A204.1 (cell line): ENCODE measurements at regions not wholly inside any gene's neighbourhood (a gene's known extent, or its start where the extent isn't known, plus 50 kb on each side); places are given as distances from the start of the nearest gene placed in this dataset.

Experiments
- FAIRE-seq: peaks from 2 replicates; lab custom pipeline; 2012; peaks lifted over from hg19 to GRCh38; lab: Jason Lieb, UNC

DNA sequence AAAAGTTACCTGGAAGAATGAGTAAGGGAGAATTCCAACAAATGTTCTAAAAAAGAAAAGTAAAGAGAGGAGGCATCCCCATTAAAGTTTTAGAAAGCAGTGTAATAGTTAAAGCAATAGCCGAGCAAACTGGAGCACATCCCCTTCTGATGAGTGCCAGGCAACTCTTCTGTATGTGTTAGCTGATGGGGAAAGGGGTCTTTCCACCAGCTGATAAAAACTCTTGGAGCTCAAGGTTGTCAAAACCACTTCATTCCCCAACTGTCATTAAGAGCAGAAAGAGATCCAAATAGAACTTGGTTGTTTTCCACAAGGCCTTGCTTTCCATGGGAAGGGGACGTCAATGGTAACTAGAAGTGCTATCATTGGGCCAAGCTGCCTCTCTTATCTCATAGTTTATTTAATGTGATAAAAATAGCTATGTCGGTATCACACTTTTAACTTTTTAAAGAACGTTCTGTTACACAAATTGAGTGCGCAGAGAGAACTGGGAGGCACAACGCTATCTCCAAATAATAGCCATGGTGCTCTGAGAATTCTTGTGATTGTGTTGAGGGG is 116.9 kb downstream of the POLR2M start:
- no peak for FAIRE-seq

DNA sequence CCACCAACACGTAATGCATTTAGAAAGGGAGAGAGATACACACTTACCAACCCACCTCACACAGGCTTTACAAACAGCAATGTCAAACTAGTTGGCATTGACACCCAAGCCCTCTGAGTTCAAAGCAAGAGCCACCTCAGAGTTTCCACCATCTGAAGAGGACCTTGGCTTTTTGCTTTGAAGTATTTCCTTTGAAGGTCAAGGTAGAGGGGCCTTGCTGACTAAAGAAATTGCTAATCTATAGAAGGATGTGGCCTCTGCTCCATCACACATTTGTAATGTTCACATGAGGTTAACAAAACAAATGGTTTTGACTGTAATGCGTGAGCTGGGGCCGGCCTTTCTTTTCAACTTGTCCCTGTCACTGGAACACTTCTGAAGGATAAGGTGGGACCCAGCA is 117.7 kb downstream of the POLR2M start:
- no peak for FAIRE-seq

DNA sequence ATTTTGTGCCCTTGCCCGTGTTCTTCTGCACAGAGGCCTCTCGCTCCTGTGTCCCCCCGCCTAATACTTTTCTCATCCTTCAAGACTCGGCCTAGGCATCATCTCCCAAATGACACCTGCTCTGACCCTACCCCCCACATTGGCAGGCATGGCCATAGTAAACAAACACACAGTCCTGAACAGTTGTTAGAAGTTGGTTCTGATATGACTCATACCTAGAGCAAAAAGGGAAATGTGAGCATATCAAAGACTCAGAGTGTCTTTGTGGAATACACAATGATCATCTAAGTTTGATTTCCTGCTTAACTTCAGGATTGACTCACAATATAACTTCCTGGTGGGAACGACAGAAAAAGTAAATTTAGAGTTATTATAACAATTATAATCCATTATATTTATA is 120.5 kb downstream of the POLR2M start:
- no peak for FAIRE-seq

DNA sequence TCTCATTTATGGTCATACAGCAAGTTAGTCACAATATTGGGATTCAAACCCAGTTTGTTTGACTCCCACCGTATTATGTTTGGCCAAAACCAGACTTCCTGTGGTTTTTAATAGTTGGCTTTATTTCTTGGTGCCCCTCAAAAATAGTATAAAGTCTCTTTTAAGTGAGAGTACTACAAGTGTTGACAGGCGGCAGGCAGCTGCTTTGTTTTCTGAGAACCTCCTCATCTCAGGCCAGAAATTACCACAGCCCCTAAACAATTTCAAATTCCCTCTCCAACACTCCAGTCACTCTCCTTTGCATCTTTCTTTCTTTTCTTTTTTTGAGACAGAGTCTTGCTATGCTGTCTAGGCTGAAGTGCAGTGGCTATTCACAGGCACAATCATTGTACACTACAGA is 121.5 kb downstream of the POLR2M start:
- no peak for FAIRE-seq

DNA sequence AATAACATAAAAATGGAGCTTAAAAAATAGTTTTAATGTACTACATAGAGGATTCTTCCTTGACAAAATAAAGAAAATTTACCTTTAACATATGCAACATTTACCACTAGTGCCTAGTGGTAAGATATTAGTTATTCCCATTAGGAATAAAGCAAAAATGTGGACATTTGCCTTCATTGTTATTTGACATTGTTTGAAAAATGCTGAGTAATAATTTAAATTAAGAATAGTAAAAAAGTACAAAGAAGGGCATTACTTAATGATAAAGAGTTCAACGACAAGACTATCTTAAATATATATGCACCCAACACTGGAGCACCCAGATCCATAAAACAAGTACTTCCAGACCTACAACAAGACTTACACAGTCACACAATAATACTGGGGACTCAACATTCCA is 125.7 kb downstream of the POLR2M start:
- no peak for FAIRE-seq

DNA sequence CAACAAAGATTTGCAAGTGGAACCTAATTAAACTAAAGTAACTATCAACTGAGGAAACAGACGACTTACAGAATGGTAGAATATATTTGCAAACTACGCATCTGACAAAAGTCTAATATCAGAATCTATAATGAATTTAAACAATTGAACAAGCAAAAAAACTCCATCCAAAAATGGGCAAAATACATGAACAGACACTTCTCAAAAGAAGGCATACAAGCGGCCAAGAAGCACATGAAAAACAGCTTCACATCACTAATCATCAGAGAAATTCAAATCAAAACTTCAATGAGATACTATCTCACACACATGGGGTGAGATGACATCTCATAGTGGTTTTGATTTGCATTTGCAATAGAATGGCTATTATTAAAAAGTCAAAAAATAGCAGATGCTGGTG is 128.6 kb downstream of the POLR2M start:
- no peak for FAIRE-seq

DNA sequence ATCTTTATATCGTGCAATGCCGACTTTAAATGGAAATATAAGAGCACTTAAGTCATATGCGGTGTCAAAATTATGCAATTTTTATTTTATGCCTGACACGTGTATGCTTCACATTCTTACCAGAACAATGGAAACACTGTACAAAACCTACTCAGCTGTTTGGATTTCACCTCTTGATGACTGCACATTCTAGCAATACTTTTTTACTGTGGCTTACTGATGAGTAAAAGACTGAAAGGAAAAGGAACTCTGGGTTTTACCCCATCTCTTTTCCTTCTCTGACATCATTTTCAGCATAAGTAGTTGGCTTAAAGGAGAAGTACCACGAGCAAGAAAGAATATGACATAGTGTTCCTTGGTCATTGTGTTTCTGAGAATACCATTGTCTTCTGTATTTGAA is 142.8 kb downstream of the POLR2M start:
- FAIRE-seq = no peak

DNA sequence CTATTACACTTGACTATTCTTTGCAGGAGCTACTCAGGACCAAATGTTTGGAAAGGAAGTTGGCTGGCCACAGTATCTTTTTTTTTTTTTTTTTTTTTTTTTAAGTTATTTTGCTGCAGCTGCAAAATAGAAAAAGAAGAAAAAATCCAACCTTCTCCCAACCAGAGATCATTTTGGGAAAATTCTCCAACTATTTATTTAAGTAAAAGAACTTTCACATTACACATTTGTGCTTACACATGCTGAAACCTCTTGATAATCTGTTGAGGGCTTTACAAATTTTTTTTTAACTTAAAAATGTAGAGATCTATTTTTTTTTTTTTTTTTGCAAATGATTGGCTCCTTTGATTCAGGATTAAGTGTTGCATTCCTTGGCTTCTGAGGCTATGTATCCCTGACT is 148.0 kb downstream of the POLR2M start:
- FAIRE-seq = no peak

DNA sequence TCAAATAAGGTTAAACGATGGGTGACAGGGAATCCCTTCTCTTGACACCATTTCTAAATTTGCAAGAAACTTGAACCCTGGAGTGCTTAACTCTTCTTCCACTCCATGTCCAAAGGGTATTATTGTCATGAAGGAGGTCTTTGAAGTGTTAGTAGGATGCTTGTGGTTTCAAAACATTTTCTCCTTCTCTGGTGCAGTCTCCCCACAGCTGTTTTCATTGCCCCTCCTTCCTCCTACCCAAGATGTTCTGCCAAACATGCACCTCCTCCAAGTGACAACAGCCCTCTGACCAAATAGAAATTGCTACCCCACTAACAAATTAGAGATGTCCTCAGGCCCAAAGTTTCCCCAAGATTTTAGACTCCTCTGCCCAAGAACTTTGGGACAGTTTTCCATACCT is 151.4 kb downstream of the POLR2M start:
- FAIRE-seq = no peak

DNA sequence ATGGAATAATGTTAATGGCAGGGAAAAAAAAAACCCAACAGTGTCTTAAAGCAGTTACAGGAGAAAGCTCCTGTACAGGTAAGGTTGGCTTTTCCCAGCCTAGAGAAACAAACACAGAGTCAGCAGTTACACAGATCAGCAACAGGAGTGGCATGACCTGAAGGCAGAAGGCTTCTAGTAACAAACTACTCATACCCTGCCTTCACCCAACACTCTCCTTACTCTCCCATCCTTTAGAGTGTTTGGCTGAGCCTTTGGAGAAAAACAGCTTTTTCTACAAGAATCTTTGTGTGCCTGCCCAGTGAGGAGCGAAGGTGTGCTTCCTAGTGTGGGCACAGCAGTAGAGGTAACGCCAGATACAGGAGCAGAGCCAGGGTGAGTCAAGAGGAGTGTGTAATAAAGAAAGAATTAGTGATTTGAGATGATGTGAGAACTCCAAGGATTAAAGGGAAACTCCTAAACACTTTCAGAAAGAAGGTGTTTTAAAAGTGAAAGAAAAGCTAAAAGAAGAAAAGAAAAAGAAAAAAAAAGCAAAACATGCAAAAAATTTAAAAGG is 152.7 kb downstream of the POLR2M start:
- no peak for FAIRE-seq

DNA sequence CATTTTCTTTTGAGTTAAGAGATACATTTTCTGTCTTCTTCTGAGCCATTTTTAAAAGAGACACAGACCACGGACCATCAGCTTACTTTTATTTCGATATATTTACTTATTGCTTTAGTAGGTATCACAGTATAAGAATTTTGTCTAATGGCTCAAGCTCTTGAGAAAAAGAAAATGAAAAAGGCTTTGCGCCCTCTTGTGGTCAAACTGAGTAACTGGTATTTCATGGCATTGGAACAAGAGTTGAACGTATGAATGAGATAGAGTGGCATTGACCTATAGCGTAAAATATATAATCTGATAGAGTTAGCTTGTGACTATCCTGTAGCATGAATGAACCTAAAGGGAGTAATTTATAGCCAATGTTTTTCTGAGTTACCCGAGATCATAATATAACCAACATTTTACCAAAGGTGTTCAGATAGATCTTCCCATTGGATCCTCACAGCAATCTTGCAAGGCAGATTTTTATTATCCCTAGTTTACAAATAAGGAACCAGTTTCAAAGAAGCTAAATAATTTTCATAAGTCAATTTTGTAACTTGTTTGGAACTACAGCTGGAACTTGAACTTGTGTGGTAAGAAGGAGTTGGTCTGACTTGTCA is 154.6 kb downstream of the POLR2M start:
- FAIRE-seq = peak; percentile 95

DNA sequence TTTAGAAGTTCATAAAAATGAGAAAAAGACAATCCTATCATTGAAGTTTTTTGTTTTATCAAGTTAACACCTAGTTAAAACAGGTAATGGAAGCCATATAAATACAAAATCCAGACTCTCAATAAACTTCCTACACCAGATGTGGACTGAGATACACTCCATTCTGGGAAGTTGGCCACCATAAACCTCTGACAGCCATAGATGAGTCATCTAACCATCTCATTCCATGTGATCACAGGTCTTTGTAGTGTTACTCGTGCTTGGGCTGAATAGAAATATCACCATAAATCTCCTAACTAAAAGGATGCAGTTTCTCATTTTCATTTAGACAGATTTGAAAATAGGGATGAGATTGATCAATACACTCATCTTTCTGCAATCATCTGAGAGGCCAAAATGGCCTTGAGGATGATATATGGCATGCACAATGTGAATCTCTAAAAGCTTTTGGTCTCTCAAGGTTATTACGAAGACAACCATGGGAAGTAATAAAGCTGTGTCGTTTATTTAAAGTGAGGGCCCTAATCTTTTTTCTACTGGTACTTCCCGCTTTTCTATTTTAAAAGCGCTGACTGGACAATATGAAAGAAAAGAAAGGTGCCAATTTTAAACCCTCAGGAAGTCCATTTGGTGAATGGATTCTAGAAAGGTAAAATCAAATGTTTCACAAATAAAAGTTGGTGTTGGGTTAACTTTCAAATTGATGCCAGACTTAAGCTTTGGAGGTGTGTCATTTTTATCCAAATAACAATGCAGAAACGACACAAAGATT is 155.5 kb downstream of the POLR2M start:
- FAIRE-seq = no peak

DNA sequence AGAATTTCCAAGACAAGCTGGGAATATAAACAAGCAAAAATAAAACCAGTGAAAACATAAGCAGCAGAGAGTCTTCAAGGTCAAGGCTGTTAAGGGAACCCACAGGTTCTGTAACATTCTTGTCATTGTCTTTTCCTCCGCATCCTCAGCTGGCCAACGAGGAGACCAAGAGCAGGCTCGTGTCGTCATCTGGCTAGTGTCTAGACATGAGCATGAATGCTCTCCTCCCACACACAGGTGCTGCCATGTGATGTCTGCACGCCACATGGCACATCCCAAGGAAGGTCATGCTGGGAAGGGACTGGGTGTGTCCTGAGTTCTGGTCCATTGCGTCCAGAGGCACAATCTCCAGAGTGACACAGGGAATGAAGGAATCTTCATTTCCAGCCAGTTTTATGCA is 156.2 kb downstream of the POLR2M start:
- FAIRE-seq = no peak

DNA sequence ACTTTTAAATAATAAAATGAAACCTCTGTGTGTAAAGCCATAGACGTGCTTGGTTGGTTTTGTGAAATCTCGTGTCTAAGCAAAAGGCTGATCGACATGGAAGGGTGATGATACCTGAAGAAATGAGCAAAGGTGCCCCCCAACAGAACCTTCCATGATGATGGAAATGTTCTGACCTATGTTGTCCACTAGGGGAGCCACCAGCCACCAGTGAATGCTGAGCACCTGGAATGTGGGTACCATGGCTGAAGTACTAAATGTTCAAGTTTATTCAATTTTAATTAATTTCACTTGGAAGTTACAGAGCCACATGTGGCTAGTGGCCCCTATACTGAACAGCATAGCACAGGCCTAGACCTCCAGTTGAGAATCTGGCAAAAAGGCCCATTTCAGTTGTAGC is 158.8 kb downstream of the POLR2M start:
- no peak for FAIRE-seq

DNA sequence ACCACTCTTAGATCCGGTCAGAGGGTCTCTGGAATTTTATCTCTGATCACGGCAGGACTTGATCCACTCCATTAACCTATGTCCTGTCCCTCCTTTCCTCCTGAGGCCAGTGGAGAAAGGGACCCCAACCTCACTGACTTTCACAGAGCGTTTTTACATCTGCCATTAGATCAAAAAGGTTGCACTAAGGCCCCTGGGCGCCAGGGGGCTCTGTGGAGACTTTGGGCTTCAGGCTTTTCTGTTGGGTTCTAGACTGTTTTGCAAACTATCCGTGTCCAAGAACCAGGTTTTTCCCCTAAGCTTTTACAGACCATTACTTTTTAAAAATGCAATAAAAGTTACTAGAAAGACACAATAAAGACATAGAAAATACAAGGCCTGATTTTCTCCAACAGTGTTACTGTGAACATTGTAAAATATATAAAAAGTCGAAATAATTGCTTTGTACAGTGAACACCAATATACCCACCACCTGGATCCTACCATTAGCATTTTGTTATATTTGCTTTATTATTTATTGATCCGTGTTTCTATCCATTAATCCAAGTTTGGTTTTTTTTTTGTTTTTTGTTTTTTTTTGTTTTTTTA is 159.7 kb downstream of the POLR2M start:
- no peak for FAIRE-seq

DNA sequence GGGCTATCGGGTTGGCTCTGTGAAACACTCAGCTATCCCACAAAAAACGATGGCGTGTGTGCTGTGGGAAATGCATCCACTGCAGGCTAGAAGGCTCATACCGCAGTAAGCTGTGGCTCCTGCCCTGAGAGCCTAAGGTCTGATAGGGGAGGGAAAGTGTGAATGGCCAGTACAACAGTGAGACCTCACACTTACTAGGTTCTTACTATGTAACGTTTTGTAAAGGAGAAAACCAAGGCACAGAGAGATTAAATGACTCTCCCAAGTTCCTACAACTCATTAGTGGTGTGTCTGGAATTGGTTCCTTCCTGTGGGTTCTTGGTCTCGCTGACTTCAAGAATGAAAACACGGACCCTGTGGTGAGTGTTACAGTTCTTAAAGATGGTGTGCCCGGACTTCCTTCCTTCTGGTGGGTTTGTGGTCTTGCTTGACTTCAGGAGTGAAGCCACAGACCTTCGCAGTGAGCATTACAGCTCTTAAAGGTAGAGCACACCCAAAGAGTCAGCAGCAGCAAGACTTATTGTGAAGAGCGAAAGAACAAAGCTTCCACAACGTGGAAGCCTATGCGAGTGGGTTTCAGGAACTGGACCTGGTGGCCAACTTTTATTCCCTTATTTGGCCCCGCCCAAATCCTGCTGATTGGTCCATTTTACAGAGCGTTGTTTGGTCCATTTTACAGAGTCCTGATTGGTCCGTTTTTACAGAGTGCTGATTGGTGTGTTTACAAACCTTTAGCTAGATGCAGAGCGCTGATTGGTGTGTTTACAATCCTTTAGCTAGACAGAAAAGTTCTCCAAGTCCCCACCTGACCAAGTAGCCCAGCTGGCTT is 161.7 kb downstream of the POLR2M start:
- FAIRE-seq = no peak

DNA sequence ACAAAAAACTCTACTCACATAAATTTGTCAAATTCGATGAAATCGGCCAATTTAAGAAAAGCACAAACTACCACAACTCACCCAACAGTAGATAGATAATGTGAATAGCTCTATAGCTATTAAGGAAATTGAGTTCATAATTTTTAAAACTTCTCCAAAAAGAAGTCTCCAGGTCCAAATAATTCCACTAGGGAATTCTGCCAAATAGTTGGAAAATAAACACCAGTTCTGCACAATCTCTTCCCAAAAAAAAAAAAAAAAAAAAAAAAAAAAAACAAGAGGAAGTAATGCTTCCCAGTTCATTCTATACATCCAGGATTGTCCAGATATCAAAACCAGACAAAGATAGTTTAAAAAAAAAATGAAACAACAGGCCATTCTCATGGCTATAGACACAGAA is 164.2 kb downstream of the POLR2M start:
- no peak for FAIRE-seq

DNA sequence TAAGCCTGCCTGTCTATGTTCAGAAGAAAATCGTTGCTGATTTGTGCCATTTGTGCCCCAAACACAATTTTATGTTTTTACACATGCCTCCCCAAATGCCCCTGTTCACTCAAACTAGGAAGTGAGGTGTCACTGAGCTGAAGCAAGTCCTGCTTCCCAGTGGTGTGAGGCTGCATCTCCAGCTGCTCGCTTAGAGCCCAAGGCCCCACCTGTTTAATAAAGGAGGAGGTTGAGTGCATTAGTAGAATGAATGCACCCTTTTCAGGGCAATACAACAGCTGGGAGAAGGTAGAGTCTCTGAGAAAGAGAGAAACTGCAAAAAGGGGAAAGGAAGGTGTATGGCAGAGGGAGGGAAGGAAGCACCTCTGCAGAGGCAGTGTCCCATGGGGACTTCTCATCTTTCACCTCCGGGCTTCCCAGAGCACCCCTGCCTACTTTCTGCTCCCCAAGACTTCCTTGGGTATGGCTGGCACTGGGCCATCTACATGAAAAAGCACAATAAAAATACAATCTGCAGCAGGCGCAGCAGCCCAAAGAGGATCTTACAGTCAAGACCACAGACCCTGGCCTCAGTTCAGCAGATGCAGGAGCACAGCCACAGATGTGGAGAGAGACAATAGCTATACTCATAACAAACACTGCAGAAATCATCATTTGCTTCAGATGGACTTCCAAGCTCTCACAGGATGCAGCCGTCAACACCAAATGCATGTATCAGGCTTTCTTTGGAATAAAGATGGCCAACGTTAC is 165.9 kb downstream of the POLR2M start:
- no peak for FAIRE-seq

DNA sequence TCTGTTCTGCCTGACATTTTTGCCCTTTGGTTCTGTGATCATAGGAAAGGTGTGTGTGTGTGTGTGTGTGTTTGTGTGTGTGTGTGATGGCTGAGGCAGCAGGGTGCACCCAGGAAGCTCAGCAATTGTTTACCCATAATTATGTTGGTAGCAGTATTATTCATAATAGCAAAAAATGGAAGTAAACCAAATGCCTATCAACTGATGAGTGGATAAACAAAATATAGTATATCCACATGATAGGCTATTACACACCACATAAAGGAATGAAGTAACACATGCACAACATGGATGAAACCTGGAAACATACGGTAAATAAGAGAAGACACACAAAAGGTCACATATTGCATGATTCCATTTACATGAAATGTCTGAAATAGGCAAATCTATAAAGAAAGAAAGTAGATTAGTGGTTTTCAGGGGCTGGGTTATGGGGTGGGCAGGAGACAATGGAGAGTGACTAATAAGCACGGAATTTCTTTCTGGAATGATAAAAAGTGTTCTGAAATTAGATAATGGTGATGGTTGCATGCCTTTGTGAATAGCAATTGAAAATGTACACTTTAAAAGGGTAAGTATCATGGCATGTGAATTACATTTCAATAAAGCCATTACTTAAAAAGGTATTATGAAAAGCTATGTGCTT is 167.2 kb downstream of the POLR2M start:
- FAIRE-seq = no peak

DNA sequence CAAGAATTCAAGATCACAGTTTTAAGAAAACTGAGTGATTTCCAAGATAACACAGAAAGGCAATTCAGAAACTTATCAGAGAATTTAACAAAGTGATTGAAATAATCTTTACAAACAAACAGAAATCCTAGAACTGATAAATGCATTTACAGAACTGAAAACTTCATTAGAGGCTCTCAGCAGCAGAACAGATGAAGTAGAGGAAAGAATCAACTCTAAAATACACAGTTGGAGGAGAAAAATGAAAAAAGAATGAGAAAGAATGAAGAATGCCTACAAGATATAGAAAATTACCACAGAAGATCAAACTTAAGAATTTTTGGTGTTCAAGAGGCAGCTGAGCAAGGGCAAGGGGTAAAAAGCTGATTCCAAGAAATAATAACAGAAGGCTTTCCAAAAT is 168.8 kb downstream of the POLR2M start:
- no peak for FAIRE-seq

DNA sequence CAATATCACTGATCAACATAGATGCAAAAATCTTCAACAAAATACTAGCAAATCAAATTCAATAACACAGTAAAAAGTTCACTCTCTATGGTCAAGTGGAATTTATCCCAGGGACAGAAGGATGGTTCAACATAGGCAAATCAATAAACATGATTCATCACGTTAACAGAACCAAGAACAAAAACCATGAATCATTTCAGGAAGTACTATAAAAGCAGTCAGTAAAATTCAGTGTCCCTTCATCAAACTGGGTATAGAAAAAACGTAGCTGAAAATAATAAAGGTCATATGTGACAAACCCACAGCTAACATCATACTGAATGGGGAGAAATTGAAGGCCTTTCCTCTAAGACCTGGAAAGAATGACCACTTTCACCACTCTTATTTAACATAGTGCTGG is 172.1 kb downstream of the POLR2M start:
- no peak for FAIRE-seq
